ENCODE measurements at regions not wholly inside any gene's neighbourhood (a gene's known extent, or its start where the extent isn't known, plus 50 kb on each side); places are given as distances from the start of the nearest gene placed in this dataset.

GRCh38 chr1:200240656-200241055 lies 169.2 kb downstream of the ZNF281 start:
- TF ChIP-seq GABPA (IDR thresholded peaks at IDR 0.05; ENCODE audit: low read depth) = no peak
- no peak for TF ChIP-seq CTCF (IDR thresholded peaks at IDR 0.05; ENCODE audit: insufficient read depth, low read length)
- TF ChIP-seq POLR2AphosphoS5 (IDR thresholded peaks at IDR 0.05; ENCODE audit: low read depth) = no peak
- no peak for TF ChIP-seq SPI1 (IDR thresholded peaks at IDR 0.05; ENCODE audit: borderline replicate concordance, low read depth)
- TF ChIP-seq REST (IDR thresholded peaks at IDR 0.05; ENCODE audit: insufficient replicate concordance, low read depth) = no peak
- DNase-seq (ENCODE audit: low read depth in 1 of 2, low spot score in 1 of 2) = no peak
- Histone ChIP-seq H3K27ac (replicated peaks) (no peak overlapping the region), H3K27me3 (ENCODE audit: insufficient read depth, poor library complexity, severe bottlenecking) (no peaks in the 10 kb centered on the region), H3K4me3 (replicated peaks; ENCODE audit: insufficient read depth, low read length) (no peak overlapping the region)

GRCh38 chr1:200238311-200238710 lies 171.5 kb downstream of the ZNF281 start:
- TF ChIP-seq REST (IDR thresholded peaks at IDR 0.05; ENCODE audit: insufficient replicate concordance, low read depth) = no peak
- TF ChIP-seq GABPA (IDR thresholded peaks at IDR 0.05; ENCODE audit: low read depth) = no peak
- TF ChIP-seq POLR2AphosphoS5 (IDR thresholded peaks at IDR 0.05; ENCODE audit: low read depth) = no peak
- TF ChIP-seq CTCF (IDR thresholded peaks at IDR 0.05; ENCODE audit: insufficient read depth, low read length) = no peak
- no peak for TF ChIP-seq SPI1 (IDR thresholded peaks at IDR 0.05; ENCODE audit: borderline replicate concordance, low read depth)
- Histone ChIP-seq H3K27me3 (ENCODE audit: insufficient read depth, poor library complexity, severe bottlenecking) (no peaks in the 10 kb centered on the region), H3K27ac (replicated peaks) (no peak overlapping the region), H3K4me3 (replicated peaks; ENCODE audit: insufficient read depth, low read length) (no peak overlapping the region)
- no peak for DNase-seq (ENCODE audit: low read depth in 1 of 2, low spot score in 1 of 2)

- peaks cover 4% of the 10 kb centered on the region for H3K27me3 ChIP-seq (ENCODE audit: insufficient read depth, poor library complexity, severe bottlenecking)
- DNase-seq (ENCODE audit: low read depth in 1 of 2, low spot score in 1 of 2) = no peak
- H3K4me3 ChIP-seq (replicated peaks; ENCODE audit: insufficient read depth, low read length) = no peak overlapping the region
- TF ChIP-seq GABPA (IDR thresholded peaks at IDR 0.05; ENCODE audit: low read depth) (no peak), CTCF (IDR thresholded peaks at IDR 0.05; ENCODE audit: insufficient read depth, low read length) (no peak)
- H3K27ac ChIP-seq (replicated peaks) = no peak overlapping the region
These were observed 172.8 kb downstream of the ZNF281 start for GRCh38 chr1:200237066-200237465.

- H3K4me3 ChIP-seq (replicated peaks; ENCODE audit: insufficient read depth, low read length) = no peak overlapping the region
- TF ChIP-seq GABPA (IDR thresholded peaks at IDR 0.05; ENCODE audit: low read depth) = no peak
- no peak for TF ChIP-seq REST (IDR thresholded peaks at IDR 0.05; ENCODE audit: insufficient replicate concordance, low read depth)
- TF ChIP-seq SPI1 (IDR thresholded peaks at IDR 0.05; ENCODE audit: borderline replicate concordance, low read depth) = no peak
- TF ChIP-seq CTCF (IDR thresholded peaks at IDR 0.05; ENCODE audit: insufficient read depth, low read length) = no peak
- no peak for TF ChIP-seq POLR2AphosphoS5 (IDR thresholded peaks at IDR 0.05; ENCODE audit: low read depth)
- peaks cover 4% of the 10 kb centered on the region for H3K27me3 ChIP-seq (ENCODE audit: insufficient read depth, poor library complexity, severe bottlenecking)
- H3K27ac ChIP-seq (replicated peaks) = no peak overlapping the region
- no peak for DNase-seq (ENCODE audit: low read depth in 1 of 2, low spot score in 1 of 2)
These were observed 174.9 kb downstream of the ZNF281 start for GRCh38 chr1:200234938-200235337.
